ENCODE measurements at regions not wholly inside any gene's neighbourhood (a gene's known extent, or its start where the extent isn't known, plus 50 kb on each side); places are given as distances from the start of the nearest gene placed in this dataset.

GRCh38 chr6:84453499-84453898 is 226.1 kb upstream of the CEP162 start:
- Histone ChIP-seq H3K23ac (ENCODE audit: low read length) (no peak overlapping the region), H4K12ac (ENCODE audit: low read depth, low read length) (no peak overlapping the region), H4K8ac (ENCODE audit: low read depth, low read length) (no peak overlapping the region), H3K9me3 (ENCODE audit: insufficient read depth, low read depth, low read length) (no peaks in the 10 kb centered on the region), H3K4me1 (ENCODE audit: control insufficient read depth in 1 of 2, insufficient read depth in 2 of 2, low read length in 2 of 2) (no peaks in the 10 kb centered on the region), H3K27me3 (ENCODE audit: insufficient read depth, low read length) (no peaks in the 10 kb centered on the region), H2BK12ac (ENCODE audit: low read length) (no peak overlapping the region), H3K27ac (ENCODE audit: low read depth, low read length) (no peak overlapping the region), H3K9ac (ENCODE audit: low read length) (no peak overlapping the region), H3K4me3 (ENCODE audit: low read depth, low read length) (no peak overlapping the region), H3K4ac (ENCODE audit: low read depth, low read length) (no peak overlapping the region), H2AK5ac (ENCODE audit: low read length) (no peak overlapping the region), H2AFZ (ENCODE audit: insufficient read depth, low read length, poor library complexity) (no peak overlapping the region), H2BK5ac (ENCODE audit: low read depth, low read length, poor library complexity) (no peak overlapping the region), H3K79me1 (ENCODE audit: low read length) (no peaks in the 10 kb centered on the region), H4K91ac (ENCODE audit: low read depth, low read length) (no peak overlapping the region), H3K79me2 (ENCODE audit: control insufficient read depth, insufficient read depth, low read length, poor library complexity) (no peaks in the 10 kb centered on the region), H3K14ac (ENCODE audit: low read length) (no peak overlapping the region), H3K4me2 (ENCODE audit: low read length) (no peak overlapping the region), H3K18ac (ENCODE audit: low read length) (no peak overlapping the region), H3K36me3 (ENCODE audit: control insufficient read depth in 1 of 2, insufficient read depth in 2 of 2, low read length in 2 of 2) (no peaks in the 10 kb centered on the region), H2BK120ac (ENCODE audit: insufficient read depth, low read length, poor library complexity) (no peak overlapping the region)
- no peak for DNase-seq

- H4K8ac ChIP-seq (ENCODE audit: low read depth, low read length), result no peak overlapping the region
- no CpG with 5 or more reads among the region's 2 CpGs for WGBS (ENCODE audit: extremely low coverage, insufficient coverage, insufficient read length)
- DNase-seq, result no peak
- H3K23ac ChIP-seq (ENCODE audit: low read length), result no peak overlapping the region
- H4K91ac ChIP-seq (ENCODE audit: low read depth, low read length), result no peak overlapping the region
- H2AFZ ChIP-seq (ENCODE audit: insufficient read depth, low read length, poor library complexity), result no peak overlapping the region
- H2BK5ac ChIP-seq (ENCODE audit: low read depth, low read length, poor library complexity), result no peak overlapping the region
- H3K27me3 ChIP-seq (ENCODE audit: insufficient read depth, low read length), result no peaks in the 10 kb centered on the region
- H2BK12ac ChIP-seq (ENCODE audit: low read length), result no peak overlapping the region
- H3K4me2 ChIP-seq (ENCODE audit: low read length), result no peak overlapping the region
- H3K9me3 ChIP-seq (ENCODE audit: insufficient read depth, low read depth, low read length), result no peaks in the 10 kb centered on the region
- no peaks in the 10 kb centered on the region for H3K4me1 ChIP-seq (ENCODE audit: control insufficient read depth in 1 of 2, insufficient read depth in 2 of 2, low read length in 2 of 2)
- no peak overlapping the region for H3K18ac ChIP-seq (ENCODE audit: low read length)
- no peaks in the 10 kb centered on the region for H3K79me1 ChIP-seq (ENCODE audit: low read length)
- no peaks in the 10 kb centered on the region for H3K36me3 ChIP-seq (ENCODE audit: control insufficient read depth in 1 of 2, insufficient read depth in 2 of 2, low read length in 2 of 2)
- no peak overlapping the region for H2AK5ac ChIP-seq (ENCODE audit: low read length)
- no peak overlapping the region for H3K9ac ChIP-seq (ENCODE audit: low read length)
- H3K14ac ChIP-seq (ENCODE audit: low read length), result no peak overlapping the region
- no peaks in the 10 kb centered on the region for H3K79me2 ChIP-seq (ENCODE audit: control insufficient read depth, insufficient read depth, low read length, poor library complexity)
- H3K4me3 ChIP-seq (ENCODE audit: low read depth, low read length), result no peak overlapping the region
- H3K4ac ChIP-seq (ENCODE audit: low read depth, low read length), result no peak overlapping the region
- no peak overlapping the region for H4K12ac ChIP-seq (ENCODE audit: low read depth, low read length)
- no peak overlapping the region for H3K27ac ChIP-seq (ENCODE audit: low read depth, low read length)
- H2BK120ac ChIP-seq (ENCODE audit: insufficient read depth, low read length, poor library complexity), result no peak overlapping the region
Measured at GRCh38 chr6:84450018-84450417, 222.6 kb upstream of the CEP162 start.

- no peaks in the 10 kb centered on the region for H3K4me1 ChIP-seq (ENCODE audit: control insufficient read depth in 1 of 2, insufficient read depth in 2 of 2, low read length in 2 of 2)
- H3K23ac ChIP-seq (ENCODE audit: low read length), result no peak overlapping the region
- no peak overlapping the region for H2AFZ ChIP-seq (ENCODE audit: insufficient read depth, low read length, poor library complexity)
- no peak overlapping the region for H2AK5ac ChIP-seq (ENCODE audit: low read length)
- no peak for DNase-seq
- H3K79me1 ChIP-seq (ENCODE audit: low read length), result no peaks in the 10 kb centered on the region
- no peak overlapping the region for H4K91ac ChIP-seq (ENCODE audit: low read depth, low read length)
- no peak overlapping the region for H2BK12ac ChIP-seq (ENCODE audit: low read length)
- no peaks in the 10 kb centered on the region for H3K27me3 ChIP-seq (ENCODE audit: insufficient read depth, low read length)
- no peak overlapping the region for H3K14ac ChIP-seq (ENCODE audit: low read length)
- no peak overlapping the region for H3K4me2 ChIP-seq (ENCODE audit: low read length)
- no peaks in the 10 kb centered on the region for H3K9me3 ChIP-seq (ENCODE audit: insufficient read depth, low read depth, low read length)
- no peak overlapping the region for H2BK5ac ChIP-seq (ENCODE audit: low read depth, low read length, poor library complexity)
- H4K12ac ChIP-seq (ENCODE audit: low read depth, low read length), result no peak overlapping the region
- no peak overlapping the region for H3K4ac ChIP-seq (ENCODE audit: low read depth, low read length)
- H3K18ac ChIP-seq (ENCODE audit: low read length), result no peak overlapping the region
- no peak overlapping the region for H3K27ac ChIP-seq (ENCODE audit: low read depth, low read length)
- no peaks in the 10 kb centered on the region for H3K79me2 ChIP-seq (ENCODE audit: control insufficient read depth, insufficient read depth, low read length, poor library complexity)
- no peak overlapping the region for H3K9ac ChIP-seq (ENCODE audit: low read length)
- no peak overlapping the region for H2BK120ac ChIP-seq (ENCODE audit: insufficient read depth, low read length, poor library complexity)
- no peak overlapping the region for H3K4me3 ChIP-seq (ENCODE audit: low read depth, low read length)
- no peaks in the 10 kb centered on the region for H3K36me3 ChIP-seq (ENCODE audit: control insufficient read depth in 1 of 2, insufficient read depth in 2 of 2, low read length in 2 of 2)
- H4K8ac ChIP-seq (ENCODE audit: low read depth, low read length), result no peak overlapping the region
- no CpG with 5 or more reads among the region's 6 CpGs for WGBS (ENCODE audit: extremely low coverage, insufficient coverage, insufficient read length)
Measured at GRCh38 chr6:84449220-84449619, 221.8 kb upstream of the CEP162 start.

GRCh38 chr6:84448331-84448730 is 220.9 kb upstream of the CEP162 start:
- Histone ChIP-seq H3K14ac (ENCODE audit: low read length) (no peak overlapping the region), H4K8ac (ENCODE audit: low read depth, low read length) (no peak overlapping the region), H3K4me3 (ENCODE audit: low read depth, low read length) (no peak overlapping the region), H2BK12ac (ENCODE audit: low read length) (no peak overlapping the region), H4K91ac (ENCODE audit: low read depth, low read length) (no peak overlapping the region), H3K4me1 (ENCODE audit: control insufficient read depth in 1 of 2, insufficient read depth in 2 of 2, low read length in 2 of 2) (no peaks in the 10 kb centered on the region), H3K79me2 (ENCODE audit: control insufficient read depth, insufficient read depth, low read length, poor library complexity) (no peaks in the 10 kb centered on the region), H3K4me2 (ENCODE audit: low read length) (no peak overlapping the region), H2BK5ac (ENCODE audit: low read depth, low read length, poor library complexity) (no peak overlapping the region), H3K79me1 (ENCODE audit: low read length) (no peaks in the 10 kb centered on the region), H3K27me3 (ENCODE audit: insufficient read depth, low read length) (no peaks in the 10 kb centered on the region), H3K4ac (ENCODE audit: low read depth, low read length) (no peak overlapping the region), H3K27ac (ENCODE audit: low read depth, low read length) (no peak overlapping the region), H3K23ac (ENCODE audit: low read length) (no peak overlapping the region), H4K12ac (ENCODE audit: low read depth, low read length) (no peak overlapping the region), H3K18ac (ENCODE audit: low read length) (no peak overlapping the region), H2AK5ac (ENCODE audit: low read length) (no peak overlapping the region), H3K9ac (ENCODE audit: low read length) (no peak overlapping the region), H2AFZ (ENCODE audit: insufficient read depth, low read length, poor library complexity) (no peak overlapping the region), H3K36me3 (ENCODE audit: control insufficient read depth in 1 of 2, insufficient read depth in 2 of 2, low read length in 2 of 2) (no peaks in the 10 kb centered on the region), H3K9me3 (ENCODE audit: insufficient read depth, low read depth, low read length) (no peaks in the 10 kb centered on the region), H2BK120ac (ENCODE audit: insufficient read depth, low read length, poor library complexity) (no peak overlapping the region)
- no peak for DNase-seq
- WGBS (ENCODE audit: extremely low coverage, insufficient coverage, insufficient read length), result no CpG with 5 or more reads among the region's 2 CpGs

- Histone ChIP-seq H4K8ac (ENCODE audit: low read depth, low read length) (no peak overlapping the region), H3K14ac (ENCODE audit: low read length) (no peak overlapping the region), H2BK12ac (ENCODE audit: low read length) (no peak overlapping the region), H3K4me1 (ENCODE audit: control insufficient read depth in 1 of 2, insufficient read depth in 2 of 2, low read length in 2 of 2) (no peaks in the 10 kb centered on the region), H2BK5ac (ENCODE audit: low read depth, low read length, poor library complexity) (no peak overlapping the region), H3K79me1 (ENCODE audit: low read length) (no peaks in the 10 kb centered on the region), H3K4me2 (ENCODE audit: low read length) (no peak overlapping the region), H3K36me3 (ENCODE audit: control insufficient read depth in 1 of 2, insufficient read depth in 2 of 2, low read length in 2 of 2) (no peaks in the 10 kb centered on the region), H3K9me3 (ENCODE audit: insufficient read depth, low read depth, low read length) (no peaks in the 10 kb centered on the region), H3K27ac (ENCODE audit: low read depth, low read length) (no peak overlapping the region), H3K79me2 (ENCODE audit: control insufficient read depth, insufficient read depth, low read length, poor library complexity) (no peaks in the 10 kb centered on the region), H2AK5ac (ENCODE audit: low read length) (no peak overlapping the region), H3K18ac (ENCODE audit: low read length) (no peak overlapping the region), H3K4me3 (ENCODE audit: low read depth, low read length) (no peak overlapping the region), H4K91ac (ENCODE audit: low read depth, low read length) (no peak overlapping the region), H2AFZ (ENCODE audit: insufficient read depth, low read length, poor library complexity) (no peak overlapping the region), H3K9ac (ENCODE audit: low read length) (no peak overlapping the region), H3K27me3 (ENCODE audit: insufficient read depth, low read length) (no peaks in the 10 kb centered on the region), H4K12ac (ENCODE audit: low read depth, low read length) (no peak overlapping the region), H2BK120ac (ENCODE audit: insufficient read depth, low read length, poor library complexity) (no peak overlapping the region), H3K23ac (ENCODE audit: low read length) (no peak overlapping the region), H3K4ac (ENCODE audit: low read depth, low read length) (no peak overlapping the region)
- no CpG with 5 or more reads among the region's 3 CpGs for WGBS (ENCODE audit: extremely low coverage, insufficient coverage, insufficient read length)
- no peak for DNase-seq
Measured at GRCh38 chr6:84447651-84448050, 220.2 kb upstream of the CEP162 start.

Data from trophoblast cell (in vitro differentiated cells and primary cell).